T-cell (primary cell): ENCODE measurements at regions not wholly inside any gene's neighbourhood (a gene's known extent, or its start where the extent isn't known, plus 50 kb on each side); places are given as distances from the start of the nearest gene placed in this dataset.
"Not testable (repeated sequence)": the region's sequence is repeated elsewhere in the genome, so short reads cannot be mapped to it uniquely, and the experiment has no call there.

ENCODE experiments used
- ATAC-seq, 4 experiments: fragments of 200-7000 bp in 3 of 4; fragments of 150-1000 bp in 1 of 4; cut with Tn5 transposase; replicated peaks in 1 of 4; 1 replicate in 3 of 4; 2 replicates in 1 of 4; pipeline ENCODE4 v1.10.0; 2021; ENCODE audit warnings: moderate library complexity in 3 of 4, mild to moderate bottlenecking in 2 of 4, moderate number of reproducible peaks in 1 of 4
- CTCF ChIA-PET, 2 donors: fragments of 300-600 bp; sonication (Branson Sonifier 250); formaldehyde crosslinking; loops; one replicate each; lab custom pipeline; 2022; ENCODE audit warnings: antibody characterized with exemption in 2 of 2; lab: Charles Lee
- POLR2A ChIA-PET, 2 donors: fragments of 300-600 bp; sonication (Branson Sonifier 250); formaldehyde crosslinking; loops; one replicate each; lab custom pipeline; 2022; ENCODE audit warnings: antibody characterized with exemption in 2 of 2; lab: Charles Lee
- DNase-seq, 35 experiments: peaks; one replicate each; pipeline versions ENCODE4 v3.0.0 to v3.0.0-alpha.2; 2013 to 2023
- H3K27ac ChIP-seq: one replicate; pipeline ENCODE4 v1.5.1; 2013; ENCODE audit warnings: low read length
- H3K27me3 ChIP-seq, 2 experiments: replicated peaks in 1 of 2; 1 replicate in 1 of 2; 2 replicates in 1 of 2; pipeline versions ENCODE4 v1.6.1 to v1.7.0; 2013; ENCODE audit warnings: low read length in 1 of 2, mixed read lengths in 1 of 2; ENCODE audit not compliant: control insufficient read depth in 2 of 2, insufficient read depth in 2 of 2; ENCODE audit errors: extremely low read depth in 1 of 2
- H3K36me3 ChIP-seq, 2 donors: 1 replicate in 1 of 2; 2 replicates in 1 of 2; pipeline versions ENCODE4 v1.6.1 to v1.7.0; 2013; ENCODE audit warnings: low read length in 1 of 2; ENCODE audit not compliant: control insufficient read depth in 2 of 2, insufficient read depth in 1 of 2; ENCODE audit errors: extremely low read depth in 1 of 2
- H3K4me1 ChIP-seq, 2 experiments: 1 replicate in 1 of 2; 2 replicates in 1 of 2; pipeline versions ENCODE4 v1.6.1 to v1.7.0; 2013; ENCODE audit warnings: low read length in 2 of 2, mixed read lengths in 1 of 2; ENCODE audit not compliant: insufficient read depth in 2 of 2, control insufficient read depth in 1 of 2; ENCODE audit errors: extremely low read depth in 1 of 2
- H3K4me3 ChIP-seq, 2 donors: 1 replicate in 1 of 2; 2 replicates in 1 of 2; pipeline versions ENCODE4 v1.5.1 to v1.7.0; 2013; ENCODE audit warnings: mild to moderate bottlenecking in 2 of 2, low read length in 1 of 2, moderate library complexity in 1 of 2; ENCODE audit not compliant: control insufficient read depth in 1 of 2; ENCODE audit errors: extremely low read depth in 1 of 2
- H3K9me3 ChIP-seq: 2 replicates; pipeline ENCODE4 v1.7.0; 2013
- H3K27ac Mint-ChIP-seq, 2 donors: one replicate each; pipeline ENCODE4 v1.8.0; 2020 to 2021; ENCODE audit warnings: mild to moderate bottlenecking in 2 of 2, mixed read lengths in 2 of 2
- H3K27me3 Mint-ChIP-seq, 2 donors: one replicate each; pipeline ENCODE4 v1.8.0; 2021 to 2022; ENCODE audit warnings: mixed read lengths in 2 of 2
- H3K36me3 Mint-ChIP-seq: one replicate; pipeline ENCODE4 v1.8.0; 2021; ENCODE audit warnings: mixed read lengths
- H3K4me1 Mint-ChIP-seq, 3 donors: one replicate each; pipeline ENCODE4 v1.8.0; 2020 to 2022; ENCODE audit warnings: mixed read lengths in 3 of 3, mild to moderate bottlenecking in 1 of 3
- H3K4me3 Mint-ChIP-seq, 3 donors: one replicate each; pipeline ENCODE4 v1.8.0; 2020 to 2022; ENCODE audit warnings: mild to moderate bottlenecking in 3 of 3, mixed read lengths in 3 of 3, moderate library complexity in 3 of 3
- H3K9me3 Mint-ChIP-seq, 3 donors: one replicate each; pipeline ENCODE4 v1.8.0; 2020 to 2022; ENCODE audit warnings: mixed read lengths in 3 of 3
- WGBS: methylation state at CpG from one replicate; pipeline ENCODE4 v1.1.5; 2013; ENCODE audit warnings: missing lambda C conversion rate; ENCODE audit not compliant: insufficient coverage; 5-methylcytosine and 5-hydroxymethylcytosine counted together

DNA sequence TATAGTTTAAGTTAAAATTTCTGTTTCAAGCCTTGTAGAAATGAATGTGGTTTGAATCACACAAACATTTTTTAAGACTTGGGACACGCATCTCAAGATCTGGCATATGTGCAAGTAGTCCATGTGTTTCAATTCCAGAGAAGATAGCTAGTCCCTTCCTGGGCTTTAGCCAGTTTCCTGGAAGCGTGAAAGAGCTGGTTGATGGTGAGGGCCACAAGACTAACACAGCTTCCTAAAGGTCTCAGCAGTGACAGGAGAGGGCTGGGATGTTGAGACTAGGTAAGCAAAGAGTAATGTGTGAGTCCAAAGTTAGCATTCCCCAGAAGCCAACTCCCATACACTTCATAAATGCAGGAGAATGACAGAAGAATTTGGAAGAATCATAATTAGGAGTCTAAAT, 111.9 kb upstream of the MAP2 start:
- 83% methylated on average over 2 of the region's 2 CpGs for WGBS
- DNase-seq, result no peak
- H3K27ac ChIP-seq, result no peak overlapping the region
- no peaks in the 10 kb centered on the region for H3K36me3 ChIP-seq
- no peak for ATAC-seq
- no peaks in the 10 kb centered on the region for H3K4me1 ChIP-seq
- Mint-ChIP-seq H3K4me3 (no peak overlapping the region), H3K27me3 (no peaks in the 10 kb centered on the region), H3K36me3 (no peaks in the 10 kb centered on the region), H3K9me3 (peaks cover 0 to 4% (median 0%) of the 10 kb centered on the region in 3 donors), H3K4me1 (no peaks in the 10 kb centered on the region), H3K27ac (no peak overlapping the region)
- no peak overlapping the region for H3K4me3 ChIP-seq
- ChIA-PET CTCF (no interaction called here), POLR2A (no interaction called here)
- no peaks in the 10 kb centered on the region for H3K9me3 ChIP-seq
- H3K27me3 ChIP-seq, result no peaks in the 10 kb centered on the region

DNA sequence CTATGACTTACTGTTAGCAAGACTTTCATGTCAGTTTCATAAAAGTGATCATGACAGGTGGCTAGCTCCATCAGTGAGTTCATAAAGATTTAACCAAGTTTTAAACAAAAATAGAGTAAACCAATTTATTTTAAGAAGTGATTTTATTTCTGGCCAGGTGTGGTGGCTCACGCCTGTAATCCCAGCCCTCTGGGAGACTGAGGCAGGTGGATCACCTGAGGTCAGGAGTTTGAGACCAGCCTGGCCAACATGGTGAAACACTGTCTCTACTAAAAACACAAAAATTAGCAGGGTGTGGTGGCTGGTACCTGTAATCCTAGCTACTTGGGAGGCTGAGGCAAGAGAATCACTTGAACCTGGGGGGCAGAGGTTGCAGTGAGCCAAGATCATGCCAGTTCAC, 111.4 kb upstream of the MAP2 start:
- H3K9me3 ChIP-seq, CTCF ChIA-PET, H3K4me1 ChIP-seq, H3K36me3 Mint-ChIP-seq, H3K27me3 ChIP-seq, H3K4me3 Mint-ChIP-seq, H3K27ac ChIP-seq, H3K4me1 Mint-ChIP-seq, H3K4me3 ChIP-seq, H3K27ac Mint-ChIP-seq, ATAC-seq, H3K9me3 Mint-ChIP-seq, H3K36me3 ChIP-seq, H3K27me3 Mint-ChIP-seq, POLR2A ChIA-PET, DNase-seq: not testable (repeated sequence)
- WGBS, result no CpG with 5 or more reads among the region's 1 CpG

DNA sequence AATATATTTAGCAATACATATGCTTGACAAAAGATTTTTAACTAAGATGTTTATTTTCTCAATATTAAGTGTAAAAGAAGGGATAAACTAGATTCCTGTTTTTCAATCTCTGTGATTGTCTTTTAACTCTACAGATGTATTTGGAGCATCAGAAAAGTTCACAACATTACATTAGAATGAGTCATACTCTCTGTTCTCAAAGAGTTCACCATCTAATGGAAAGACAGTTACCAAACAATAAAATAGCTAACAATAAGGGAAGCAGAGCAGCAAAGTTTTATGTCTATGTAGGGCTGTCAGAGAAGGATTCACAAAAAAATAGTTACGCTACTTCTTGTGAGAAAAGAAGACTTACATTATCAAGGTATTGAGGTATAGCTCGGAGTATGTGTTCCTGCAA, 109.2 kb upstream of the MAP2 start:
- Mint-ChIP-seq H3K9me3 (no peaks in the 10 kb centered on the region), H3K4me1 (no peaks in the 10 kb centered on the region), H3K27me3 (no peaks in the 10 kb centered on the region), H3K4me3 (no peak overlapping the region), H3K36me3 (no peaks in the 10 kb centered on the region), H3K27ac (no peak overlapping the region)
- POLR2A ChIA-PET, result no interaction called here
- Histone ChIP-seq H3K4me3 (no peak overlapping the region), H3K4me1 (no peaks in the 10 kb centered on the region), H3K36me3 (no peaks in the 10 kb centered on the region), H3K9me3 (no peaks in the 10 kb centered on the region), H3K27me3 (no peaks in the 10 kb centered on the region), H3K27ac (no peak overlapping the region)
- CTCF ChIA-PET, result no interaction called here
- WGBS, result 75% methylated on average over 2 of the region's 2 CpGs
- DNase-seq, result no peak
- ATAC-seq, result no peak

DNA sequence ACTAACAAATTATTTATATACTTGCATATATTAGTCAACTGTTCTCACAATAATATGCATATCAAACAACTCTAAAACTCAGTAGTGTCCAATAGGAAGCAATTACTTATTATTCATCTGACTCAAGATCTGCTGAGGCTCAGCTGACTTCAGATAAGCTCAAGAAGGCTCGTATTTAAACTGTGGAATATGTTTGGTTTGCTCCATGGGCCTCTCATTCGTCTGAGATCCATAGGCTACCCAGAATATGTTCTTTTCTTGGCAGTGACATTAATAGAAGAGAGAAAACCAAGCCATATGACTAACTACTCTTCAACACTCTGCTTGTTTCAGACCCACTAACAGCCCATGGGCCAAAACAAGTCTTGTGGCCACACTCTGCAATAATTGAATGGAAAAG, 107.7 kb upstream of the MAP2 start:
- Mint-ChIP-seq H3K27ac (no peak overlapping the region), H3K4me1 (no peaks in the 10 kb centered on the region), H3K27me3 (no peaks in the 10 kb centered on the region), H3K4me3 (no peak overlapping the region), H3K9me3 (no peaks in the 10 kb centered on the region), H3K36me3 (no peaks in the 10 kb centered on the region)
- Histone ChIP-seq H3K9me3 (no peaks in the 10 kb centered on the region), H3K4me1 (no peaks in the 10 kb centered on the region), H3K4me3 (no peak overlapping the region), H3K27ac (no peak overlapping the region), H3K27me3 (no peaks in the 10 kb centered on the region), H3K36me3 (no peaks in the 10 kb centered on the region)
- ChIA-PET CTCF (no interaction called here), POLR2A (no interaction called here)
- WGBS, result no CpG with 5 or more reads among the region's 2 CpGs
- ATAC-seq (no peak), DNase-seq (no peak)

DNA sequence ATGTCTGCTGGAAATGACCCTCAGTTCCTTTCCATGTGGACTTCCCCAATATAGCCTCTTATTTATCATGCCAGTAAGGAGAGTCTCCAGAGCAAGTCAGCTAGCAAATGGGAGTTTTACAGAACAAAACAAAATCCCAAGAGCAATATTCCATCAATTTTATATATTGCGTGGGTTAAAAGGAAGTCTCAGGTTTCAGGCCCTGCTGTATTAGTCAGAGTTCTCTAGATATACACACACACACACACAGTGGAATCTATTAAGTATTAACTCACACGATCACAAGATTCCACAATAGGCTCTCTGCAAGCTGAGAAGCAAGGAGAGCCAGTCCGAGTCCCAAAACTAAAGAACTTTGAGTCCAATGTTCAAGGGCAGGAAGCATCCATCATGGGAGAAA, 102.8 kb upstream of the MAP2 start:
- no peaks in the 10 kb centered on the region for H3K27me3 ChIP-seq
- H3K4me1 ChIP-seq, result no peaks in the 10 kb centered on the region
- H3K27ac ChIP-seq, result no peak overlapping the region
- ChIA-PET CTCF (no interaction called here), POLR2A (interaction anchor here in 1 of 2 donors (0.9 kb wide), 1 partner anchor 12 kb away, joined by 3 read pairs; no protein-coding TSS in a partner anchor)
- no peaks in the 10 kb centered on the region for H3K9me3 ChIP-seq
- Mint-ChIP-seq H3K36me3 (no peaks in the 10 kb centered on the region), H3K4me3 (no peak overlapping the region), H3K27me3 (no peaks in the 10 kb centered on the region), H3K27ac (no peak overlapping the region), H3K9me3 (peaks cover 0 to 5% (median 0%) of the 10 kb centered on the region in 3 donors), H3K4me1 (no peaks in the 10 kb centered on the region)
- H3K36me3 ChIP-seq, result no peaks in the 10 kb centered on the region
- DNase-seq (no peak), ATAC-seq (no peak)
- no CpG with 5 or more reads among the region's 3 CpGs for WGBS
- H3K4me3 ChIP-seq, result no peak overlapping the region

DNA sequence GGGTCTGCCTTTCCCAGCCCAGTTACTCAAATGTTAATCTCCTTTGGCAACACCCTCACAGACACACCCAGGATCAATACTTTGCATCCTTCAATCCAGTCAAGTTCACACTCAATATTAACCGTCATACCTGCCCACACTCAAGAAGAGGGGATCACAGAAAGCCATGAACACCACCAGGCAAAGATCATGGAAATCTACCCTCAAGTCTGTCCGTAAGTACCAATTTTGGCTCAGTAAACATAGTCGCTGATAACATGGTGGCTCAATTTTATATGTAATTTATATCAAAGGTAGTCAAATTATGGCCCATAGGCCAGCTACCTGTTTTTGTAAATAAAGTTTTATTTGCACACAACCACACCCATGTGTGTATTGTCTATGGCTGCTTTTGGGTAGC, 102.3 kb upstream of the MAP2 start:
- peaks cover 0 to 5% (median 0%) of the 10 kb centered on the region in 3 donors for H3K9me3 Mint-ChIP-seq
- H3K4me1 Mint-ChIP-seq, result no peaks in the 10 kb centered on the region
- 80% methylated on average over 1 of the region's 3 CpGs for WGBS
- Histone ChIP-seq H3K4me3 (no peak overlapping the region), H3K36me3 (no peaks in the 10 kb centered on the region), H3K4me1 (no peaks in the 10 kb centered on the region), H3K27me3 (no peaks in the 10 kb centered on the region), H3K27ac (no peak overlapping the region), H3K9me3 (no peaks in the 10 kb centered on the region)
- no peak overlapping the region for H3K4me3 Mint-ChIP-seq
- POLR2A ChIA-PET, result interaction anchor here in 1 of 2 donors (0.9 kb wide), 1 partner anchor 12 kb away, joined by 3 read pairs; no protein-coding TSS in a partner anchor
- H3K36me3 Mint-ChIP-seq, result no peaks in the 10 kb centered on the region
- no peak for DNase-seq
- H3K27ac Mint-ChIP-seq, result no peak overlapping the region
- ATAC-seq, result no peak
- no peaks in the 10 kb centered on the region for H3K27me3 Mint-ChIP-seq
- CTCF ChIA-PET, result no interaction called here

DNA sequence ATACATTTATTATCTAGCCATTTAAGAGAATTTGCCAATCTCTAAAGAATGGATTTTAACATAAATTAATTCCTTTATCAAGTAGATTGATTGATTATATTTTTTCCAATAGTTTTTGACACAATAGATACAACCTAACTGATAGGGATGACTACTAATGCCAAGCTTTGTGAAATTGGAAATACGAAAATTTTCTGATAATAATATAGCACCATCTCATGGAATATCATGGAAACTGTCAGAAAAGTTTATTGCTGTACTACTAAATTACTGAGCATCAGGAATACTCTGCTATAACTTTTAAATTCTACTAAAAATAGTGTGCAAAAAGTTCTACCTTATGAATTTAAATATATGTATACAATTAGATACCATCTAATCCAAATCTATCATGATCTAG, 101.8 kb upstream of the MAP2 start:
- POLR2A ChIA-PET, result interaction anchor here in 1 of 2 donors (0.9 kb wide), 1 partner anchor 12 kb away, joined by 3 read pairs; no protein-coding TSS in a partner anchor
- CTCF ChIA-PET, result no interaction called here
- no peaks in the 10 kb centered on the region for H3K4me1 Mint-ChIP-seq

More for the DNA sequence above, 101.8 kb upstream of the MAP2 start:
- no peak overlapping the region for H3K4me3 ChIP-seq
- no peaks in the 10 kb centered on the region for H3K9me3 ChIP-seq
- no CpG with 5 or more reads among the region's 1 CpG for WGBS
- H3K27me3 Mint-ChIP-seq, result no peaks in the 10 kb centered on the region
- no peak overlapping the region for H3K27ac Mint-ChIP-seq
- DNase-seq (no peak), ATAC-seq (no peak)
- H3K4me1 ChIP-seq, result no peaks in the 10 kb centered on the region
- peaks cover 0 to 5% (median 0%) of the 10 kb centered on the region in 3 donors for H3K9me3 Mint-ChIP-seq
- H3K4me3 Mint-ChIP-seq, result no peak overlapping the region
- no peaks in the 10 kb centered on the region for H3K36me3 ChIP-seq
- no peaks in the 10 kb centered on the region for H3K36me3 Mint-ChIP-seq
- H3K27me3 ChIP-seq, result no peaks in the 10 kb centered on the region
- H3K27ac ChIP-seq, result no peak overlapping the region
